ENCODE measurements at regions not wholly inside any gene's neighbourhood (a gene's known extent, or its start where the extent isn't known, plus 50 kb on each side); places are given as distances from the start of the nearest gene placed in this dataset.
"Not testable (repeated sequence)": the region's sequence is repeated elsewhere in the genome, so short reads cannot be mapped to it uniquely, and the experiment has no call there.

DNA sequence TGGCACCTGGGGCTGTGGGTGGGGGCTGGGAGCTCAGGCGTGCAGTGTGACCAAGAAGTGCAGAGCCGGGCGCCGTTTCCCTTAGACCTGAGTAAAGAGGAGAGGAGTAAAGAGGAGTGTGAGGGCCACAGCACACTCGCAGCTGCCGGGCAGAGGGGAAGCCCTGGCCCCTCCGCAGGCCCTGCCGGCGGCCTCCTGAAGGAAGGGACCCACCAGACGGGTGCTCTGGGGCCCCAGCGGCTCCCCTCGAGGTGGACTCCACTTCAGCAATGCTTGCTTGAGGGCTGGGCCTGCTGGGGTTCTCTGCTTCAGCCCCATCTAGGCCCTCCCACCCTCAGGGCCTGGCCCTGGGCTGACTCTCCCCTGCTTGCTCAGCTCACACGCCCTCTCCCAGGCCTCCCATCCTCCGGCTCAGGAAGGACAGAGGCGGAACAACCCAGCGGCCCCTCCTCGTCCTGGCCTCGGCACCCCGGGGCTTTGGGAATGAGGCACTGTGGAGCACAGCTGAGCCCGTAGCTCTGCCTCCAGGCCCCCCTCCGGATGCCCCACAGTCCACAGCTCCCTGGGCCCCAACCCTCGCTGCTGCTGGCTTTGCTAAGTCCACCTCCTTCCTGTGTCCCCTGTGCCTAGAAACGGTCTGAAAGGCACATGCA, 1198.7 kb downstream of the BRD1 start:
- TF ChIP-seq, protein P1, sequence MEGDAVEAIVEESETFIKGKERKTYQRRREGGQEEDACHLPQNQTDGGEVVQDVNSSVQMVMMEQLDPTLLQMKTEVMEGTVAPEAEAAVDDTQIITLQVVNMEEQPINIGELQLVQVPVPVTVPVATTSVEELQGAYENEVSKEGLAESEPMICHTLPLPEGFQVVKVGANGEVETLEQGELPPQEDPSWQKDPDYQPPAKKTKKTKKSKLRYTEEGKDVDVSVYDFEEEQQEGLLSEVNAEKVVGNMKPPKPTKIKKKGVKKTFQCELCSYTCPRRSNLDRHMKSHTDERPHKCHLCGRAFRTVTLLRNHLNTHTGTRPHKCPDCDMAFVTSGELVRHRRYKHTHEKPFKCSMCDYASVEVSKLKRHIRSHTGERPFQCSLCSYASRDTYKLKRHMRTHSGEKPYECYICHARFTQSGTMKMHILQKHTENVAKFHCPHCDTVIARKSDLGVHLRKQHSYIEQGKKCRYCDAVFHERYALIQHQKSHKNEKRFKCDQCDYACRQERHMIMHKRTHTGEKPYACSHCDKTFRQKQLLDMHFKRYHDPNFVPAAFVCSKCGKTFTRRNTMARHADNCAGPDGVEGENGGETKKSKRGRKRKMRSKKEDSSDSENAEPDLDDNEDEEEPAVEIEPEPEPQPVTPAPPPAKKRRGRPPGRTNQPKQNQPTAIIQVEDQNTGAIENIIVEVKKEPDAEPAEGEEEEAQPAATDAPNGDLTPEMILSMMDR (IDR thresholded peaks at IDR 0.05) = no peak
- no peak for TF ChIP-seq ZFX (IDR thresholded peaks at IDR 0.05; ENCODE audit: borderline replicate concordance)

DNA sequence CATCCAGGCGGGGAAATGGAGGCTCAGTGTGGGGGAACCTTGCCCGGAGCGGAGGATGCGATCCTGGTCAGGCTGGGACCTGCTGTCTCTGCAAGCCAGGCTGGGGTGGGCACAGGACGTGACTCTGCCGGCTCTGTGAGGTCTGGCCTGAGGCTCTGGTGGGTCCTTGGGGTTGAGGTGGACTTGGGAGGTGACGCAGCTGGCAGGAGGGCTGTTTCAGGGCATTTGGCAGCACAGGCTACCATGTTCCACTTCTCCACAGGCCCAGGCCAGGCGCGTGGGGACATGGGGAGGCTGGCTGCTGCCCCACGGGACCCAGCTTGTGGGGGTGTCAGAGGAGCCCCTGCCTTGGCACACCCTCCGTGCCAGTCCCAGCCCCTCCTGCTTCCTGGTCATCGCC, 1199.7 kb downstream of the BRD1 start:
- TF ChIP-seq ZFX (IDR thresholded peaks at IDR 0.05; ENCODE audit: borderline replicate concordance) = no peak
- TF ChIP-seq, protein P1 (IDR thresholded peaks at IDR 0.05) = no peak

More for the DNA sequence above, 1198.7 kb downstream of the BRD1 start:
- H3K27ac ChIP-seq = no peak overlapping the region

DNA sequence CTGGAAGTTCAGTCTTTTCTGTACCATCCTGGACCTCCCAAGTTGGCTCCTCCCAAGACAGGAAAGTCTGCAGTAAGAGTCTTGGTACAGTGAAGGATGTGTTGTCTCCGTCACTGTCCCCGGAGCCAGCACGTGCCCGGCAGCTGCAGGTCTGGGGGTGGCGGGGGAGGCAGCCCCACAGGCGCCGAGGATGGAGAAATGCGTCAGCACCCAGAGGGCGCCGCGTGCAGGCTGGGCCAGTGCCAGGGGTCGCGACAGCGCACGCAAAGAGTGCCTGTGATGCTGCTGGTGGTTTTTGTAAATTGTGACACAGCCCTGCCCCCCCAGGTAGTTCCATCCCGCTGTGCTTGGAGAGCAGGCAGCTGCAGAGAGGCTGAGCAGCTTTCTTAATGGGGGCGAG, 1200.5 kb downstream of the BRD1 start:
- no peak overlapping the region for H3K27ac ChIP-seq
- TF ChIP-seq, protein P1 (IDR thresholded peaks at IDR 0.05) = no peak
- no peak for TF ChIP-seq ZFX (IDR thresholded peaks at IDR 0.05; ENCODE audit: borderline replicate concordance)

More for the DNA sequence above, 1199.7 kb downstream of the BRD1 start:
- no peak overlapping the region for H3K27ac ChIP-seq

DNA sequence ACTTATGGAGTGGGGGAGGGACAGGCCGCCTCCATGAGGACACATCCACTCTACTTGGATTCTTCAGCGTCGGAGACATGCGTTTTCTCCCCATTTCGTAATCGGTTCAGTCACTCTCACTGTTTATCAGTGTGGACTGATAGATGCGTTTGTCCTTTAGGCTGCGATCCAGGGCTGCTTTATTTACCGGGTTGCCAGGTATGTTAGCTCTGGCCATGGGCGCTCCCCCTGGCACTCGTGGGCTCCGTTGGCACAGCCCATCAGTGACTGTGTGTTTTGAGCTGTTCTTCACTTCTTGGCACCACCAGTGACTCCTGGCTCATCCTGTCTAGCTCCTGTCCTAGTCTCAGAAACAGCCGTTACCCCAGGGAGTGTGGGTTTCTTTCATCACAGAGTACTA, 1203.3 kb downstream of the BRD1 start:
- no peak overlapping the region for H3K27ac ChIP-seq
- no peak for TF ChIP-seq ZFX (IDR thresholded peaks at IDR 0.05; ENCODE audit: borderline replicate concordance)
- TF ChIP-seq, protein P1 (IDR thresholded peaks at IDR 0.05) = no peak

DNA sequence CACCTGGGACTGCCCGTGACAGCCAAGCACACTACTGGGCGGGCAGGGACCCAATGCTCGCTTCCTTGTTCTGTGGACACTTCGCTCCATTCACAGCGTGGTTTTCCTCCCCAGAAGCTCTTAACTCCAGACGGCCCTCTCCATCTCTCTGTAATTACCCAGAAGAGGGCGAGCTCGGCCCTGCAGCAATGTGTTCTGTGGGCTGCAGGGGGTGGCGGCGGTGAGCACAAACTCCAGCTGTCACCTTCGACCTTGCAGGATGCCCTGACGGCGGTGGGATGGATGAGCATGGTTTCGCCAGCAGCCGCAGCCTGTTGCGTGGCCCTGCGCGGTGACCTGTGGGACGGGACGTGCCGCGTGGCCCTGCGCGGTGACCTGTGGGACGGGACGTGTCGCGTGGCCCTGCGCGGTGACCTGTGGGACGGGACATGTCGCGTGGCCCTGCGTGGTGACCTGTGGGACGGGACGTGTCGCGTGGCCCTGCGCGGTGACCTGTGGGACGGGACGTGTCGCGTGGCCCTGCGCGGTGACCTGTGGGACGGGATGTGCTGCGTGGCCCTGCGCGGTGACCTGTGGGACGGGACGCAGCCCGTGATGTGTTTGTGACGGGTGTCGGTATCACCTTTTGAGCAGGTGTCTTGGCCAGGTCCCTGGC, 1204.7 kb downstream of the BRD1 start:
- H3K27ac ChIP-seq = no peak overlapping the region
- TF ChIP-seq, protein P1 (IDR thresholded peaks at IDR 0.05) = no peak
- TF ChIP-seq ZFX (IDR thresholded peaks at IDR 0.05; ENCODE audit: borderline replicate concordance) = no peak

DNA sequence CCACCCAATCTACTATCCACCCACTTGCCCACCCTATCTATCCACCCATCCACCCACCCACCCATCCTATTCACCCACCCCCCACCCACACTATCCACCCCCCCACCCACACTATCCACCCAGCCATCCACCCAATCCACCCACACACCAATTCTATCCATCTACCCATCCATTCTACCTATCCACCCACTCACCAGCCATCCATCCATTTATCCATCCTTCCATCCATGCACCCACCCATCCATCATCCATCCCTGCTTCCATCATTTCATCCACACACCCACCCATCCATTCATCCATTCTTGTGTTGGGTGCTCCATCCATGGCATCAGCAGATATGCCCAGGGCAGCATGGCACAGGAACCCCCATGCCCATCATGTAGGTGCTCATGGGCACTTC, 1206.6 kb downstream of the BRD1 start:
- H3K27ac ChIP-seq = no peak overlapping the region
- no peak for TF ChIP-seq ZFX (IDR thresholded peaks at IDR 0.05; ENCODE audit: borderline replicate concordance)
- TF ChIP-seq, protein P1 (IDR thresholded peaks at IDR 0.05) = no peak

DNA sequence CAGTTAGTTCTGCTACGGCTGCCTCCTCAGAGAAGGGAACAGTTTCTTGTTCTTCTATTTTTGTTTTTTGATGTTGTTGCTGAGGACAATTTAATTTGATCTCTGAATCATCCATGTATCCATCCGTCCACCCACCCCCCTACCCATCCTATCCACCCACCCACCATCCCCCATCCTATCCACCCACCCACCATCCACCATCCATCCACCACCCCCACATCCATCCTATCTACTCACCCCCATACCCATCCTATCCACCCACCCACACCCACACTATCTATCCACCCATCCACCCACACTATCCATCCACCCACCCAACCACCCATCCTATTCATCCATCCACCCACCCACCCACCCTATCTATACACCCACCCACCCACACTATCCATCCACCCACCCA, 1207.2 kb downstream of the BRD1 start:
- H3K27ac ChIP-seq = not testable (repeated sequence)
